ENCODE measurements at regions not wholly inside any gene's neighbourhood (a gene's known extent, or its start where the extent isn't known, plus 50 kb on each side); places are given as distances from the start of the nearest gene placed in this dataset.

GRCh38 chr4:124192544-124192943, 520.0 kb downstream of the ANKRD50 start:
- Histone ChIP-seq H2AFZ (ENCODE audit: low read depth) (no peak overlapping the region), H3K9ac (no peak overlapping the region), H3K4me3 (IDR thresholded peaks at IDR 0.05; ENCODE audit: insufficient read depth, low read depth, low read length) (no peak overlapping the region), H3K79me2 (ENCODE audit: insufficient read depth, low read depth) (no peaks in the 10 kb centered on the region), H3K4me2 (no peak overlapping the region), H3K4me1 (ENCODE audit: low read depth, poor library complexity, severe bottlenecking) (no peaks in the 10 kb centered on the region), H3K27ac (no peak overlapping the region), H3K36me3 (ENCODE audit: insufficient read depth) (no peaks in the 10 kb centered on the region), H4K20me1 (ENCODE audit: insufficient read depth) (no peaks in the 10 kb centered on the region), H3K27me3 (ENCODE audit: insufficient read depth, low read depth) (no peaks in the 10 kb centered on the region)
- no peak for TF ChIP-seq CTCF (conservative IDR thresholded peaks at IDR 0.05; ENCODE audit: low read depth, low read length)

GRCh38 chr4:124199185-124199584, 513.3 kb downstream of the ANKRD50 start:
- Histone ChIP-seq H3K4me3 (IDR thresholded peaks at IDR 0.05; ENCODE audit: insufficient read depth, low read depth, low read length) (no peak overlapping the region), H3K36me3 (ENCODE audit: insufficient read depth) (no peaks in the 10 kb centered on the region), H3K79me2 (ENCODE audit: insufficient read depth, low read depth) (no peaks in the 10 kb centered on the region), H3K27ac (no peak overlapping the region), H3K27me3 (ENCODE audit: insufficient read depth, low read depth) (no peaks in the 10 kb centered on the region), H4K20me1 (ENCODE audit: insufficient read depth) (no peaks in the 10 kb centered on the region), H3K4me1 (ENCODE audit: low read depth, poor library complexity, severe bottlenecking) (no peaks in the 10 kb centered on the region), H3K4me2 (no peak overlapping the region), H2AFZ (ENCODE audit: low read depth) (no peak overlapping the region), H3K9ac (no peak overlapping the region)
- TF ChIP-seq CTCF (conservative IDR thresholded peaks at IDR 0.05; ENCODE audit: low read depth, low read length), result no peak

GRCh38 chr4:124199755-124200154, 512.8 kb downstream of the ANKRD50 start:
- H3K4me1 ChIP-seq (ENCODE audit: low read depth, poor library complexity, severe bottlenecking), result no peaks in the 10 kb centered on the region
- no peaks in the 10 kb centered on the region for H4K20me1 ChIP-seq (ENCODE audit: insufficient read depth)
- H3K9ac ChIP-seq, result no peak overlapping the region
- H3K27me3 ChIP-seq (ENCODE audit: insufficient read depth, low read depth), result no peaks in the 10 kb centered on the region
- no peak overlapping the region for H3K4me3 ChIP-seq (IDR thresholded peaks at IDR 0.05; ENCODE audit: insufficient read depth, low read depth, low read length)
- no peak overlapping the region for H3K27ac ChIP-seq
- no peak for TF ChIP-seq CTCF (conservative IDR thresholded peaks at IDR 0.05; ENCODE audit: low read depth, low read length)
- no peaks in the 10 kb centered on the region for H3K79me2 ChIP-seq (ENCODE audit: insufficient read depth, low read depth)
- no peak overlapping the region for H3K4me2 ChIP-seq
- no peak overlapping the region for H2AFZ ChIP-seq (ENCODE audit: low read depth)
- no peaks in the 10 kb centered on the region for H3K36me3 ChIP-seq (ENCODE audit: insufficient read depth)

- H4K20me1 ChIP-seq (ENCODE audit: insufficient read depth), result no peaks in the 10 kb centered on the region
- H3K79me2 ChIP-seq (ENCODE audit: insufficient read depth, low read depth), result no peaks in the 10 kb centered on the region
- no peak for TF ChIP-seq CTCF (conservative IDR thresholded peaks at IDR 0.05; ENCODE audit: low read depth, low read length)
- no peak overlapping the region for H3K9ac ChIP-seq
- H3K27me3 ChIP-seq (ENCODE audit: insufficient read depth, low read depth), result no peaks in the 10 kb centered on the region
- no peak overlapping the region for H3K4me3 ChIP-seq (IDR thresholded peaks at IDR 0.05; ENCODE audit: insufficient read depth, low read depth, low read length)
- no peaks in the 10 kb centered on the region for H3K36me3 ChIP-seq (ENCODE audit: insufficient read depth)
- H2AFZ ChIP-seq (ENCODE audit: low read depth), result no peak overlapping the region
- H3K27ac ChIP-seq, result no peak overlapping the region
- H3K4me1 ChIP-seq (ENCODE audit: low read depth, poor library complexity, severe bottlenecking), result no peaks in the 10 kb centered on the region
- H3K4me2 ChIP-seq, result no peak overlapping the region
Observed at GRCh38 chr4:124201636-124202035, 510.9 kb downstream of the ANKRD50 start.

GRCh38 chr4:124202099-124202498, 510.4 kb downstream of the ANKRD50 start:
- Histone ChIP-seq H3K4me1 (ENCODE audit: low read depth, poor library complexity, severe bottlenecking) (no peaks in the 10 kb centered on the region), H2AFZ (ENCODE audit: low read depth) (no peak overlapping the region), H3K27ac (no peak overlapping the region), H3K4me3 (IDR thresholded peaks at IDR 0.05; ENCODE audit: insufficient read depth, low read depth, low read length) (no peak overlapping the region), H3K36me3 (ENCODE audit: insufficient read depth) (no peaks in the 10 kb centered on the region), H3K9ac (no peak overlapping the region), H4K20me1 (ENCODE audit: insufficient read depth) (no peaks in the 10 kb centered on the region), H3K79me2 (ENCODE audit: insufficient read depth, low read depth) (no peaks in the 10 kb centered on the region), H3K4me2 (no peak overlapping the region), H3K27me3 (ENCODE audit: insufficient read depth, low read depth) (no peaks in the 10 kb centered on the region)
- TF ChIP-seq CTCF (conservative IDR thresholded peaks at IDR 0.05; ENCODE audit: low read depth, low read length), result no peak

Measured in KMS-11 (cell line).